ENCODE measurements at regions not wholly inside any gene's neighbourhood (a gene's known extent, or its start where the extent isn't known, plus 50 kb on each side); places are given as distances from the start of the nearest gene placed in this dataset.
A peak's percentile ranks its signal among the peaks of the same experiment; 100 is the strongest.
"Not testable (repeated sequence)": the region's sequence is repeated elsewhere in the genome, so short reads cannot be mapped to it uniquely, and the experiment has no call there.

GRCh38 chr4:42205541-42205940 is 53.1 kb upstream of the BEND4 start:
- DNase-seq (ENCODE audit: low spot score): no peak

GRCh38 chr4:42216664-42217063 is 64.2 kb upstream of the BEND4 start:
- no peak for DNase-seq (ENCODE audit: low spot score)

- no peak for DNase-seq (ENCODE audit: low spot score)
These were observed 72.8 kb upstream of the BEND4 start for GRCh38 chr4:42225286-42225685.

GRCh38 chr4:42234817-42235216 is 82.4 kb upstream of the BEND4 start:
- no peak for DNase-seq (ENCODE audit: low spot score)

GRCh38 chr4:42235304-42236021 is 83.0 kb upstream of the BEND4 start:
- no peak for DNase-seq (ENCODE audit: low spot score)

- DNase-seq (ENCODE audit: low spot score): no peak
These were observed 84.6 kb upstream of the BEND4 start for GRCh38 chr4:42237010-42237409.

- no peak for DNase-seq (ENCODE audit: low spot score)
These were observed 85.0 kb upstream of the BEND4 start for GRCh38 chr4:42237451-42237850.

- no peak for DNase-seq (ENCODE audit: low spot score)
These were observed 96.5 kb upstream of the BEND4 start for GRCh38 chr4:42248972-42249371.

- DNase-seq (ENCODE audit: low spot score): no peak
These were observed 99.9 kb upstream of the BEND4 start for GRCh38 chr4:42252315-42252714.

GRCh38 chr4:42257645-42258044 is 105.2 kb upstream of the BEND4 start:
- DNase-seq (ENCODE audit: low spot score): not testable (repeated sequence)

- no peak for DNase-seq (ENCODE audit: low spot score)
These were observed 110.4 kb upstream of the BEND4 start for GRCh38 chr4:42262701-42263490.

- DNase-seq (ENCODE audit: low spot score): no peak
These were observed 113.5 kb upstream of the BEND4 start for GRCh38 chr4:42265782-42266602.

- no peak for DNase-seq (ENCODE audit: low spot score)
These were observed 115.3 kb upstream of the BEND4 start for GRCh38 chr4:42267724-42268123.

- no peak for DNase-seq (ENCODE audit: low spot score)
These were observed 116.4 kb upstream of the BEND4 start for GRCh38 chr4:42268824-42269223.

GRCh38 chr4:42271096-42271495 is 118.6 kb upstream of the BEND4 start:
- no peak for DNase-seq (ENCODE audit: low spot score)

- DNase-seq (ENCODE audit: low spot score): peak; percentile 62
These were observed 120.0 kb upstream of the SHISA3 start for GRCh38 chr4:42277291-42277690.

- DNase-seq (ENCODE audit: low spot score): no peak
These were observed 118.5 kb upstream of the SHISA3 start for GRCh38 chr4:42278709-42279324.

- DNase-seq (ENCODE audit: low spot score): peak; percentile 23
These were observed 116.8 kb upstream of the SHISA3 start for GRCh38 chr4:42280327-42281095.

- DNase-seq (ENCODE audit: low spot score): peak; percentile 40
These were observed 115.8 kb upstream of the SHISA3 start for GRCh38 chr4:42281324-42282020.

- peak; percentile 78 for DNase-seq (ENCODE audit: low spot score)
These were observed 115.0 kb upstream of the SHISA3 start for GRCh38 chr4:42282081-42282901.

All from kidney tubule cell (primary cell).